ENCODE measurements at regions not wholly inside any gene's neighbourhood (a gene's known extent, or its start where the extent isn't known, plus 50 kb on each side); places are given as distances from the start of the nearest gene placed in this dataset.

- Histone ChIP-seq H3K27ac (no peak overlapping the region), H3K27me3 (replicated peaks; ENCODE audit: insufficient read depth) (no peaks in the 10 kb centered on the region), H3K9me3 (no peaks in the 10 kb centered on the region), H3K4me1 (replicated peaks) (no peaks in the 10 kb centered on the region), H3K36me3 (no peaks in the 10 kb centered on the region), H3K4me3 (no peak overlapping the region)
- TF ChIP-seq POLR2AphosphoS5 (IDR thresholded peaks at IDR 0.05): no peak
- no peak for TF ChIP-seq POLR2A (IDR thresholded peaks at IDR 0.05)
- no peak for TF ChIP-seq CTCF (IDR thresholded peaks at IDR 0.05)
- 72% methylated on average over 3 of the region's 3 CpGs for WGBS
- no peak for DNase-seq (ENCODE audit: low spot score)
- intact Hi-C loops (cut with DNase I): no loop called here
Observed at GRCh38 chr4:138573246-138573645, 331.1 kb upstream of the SLC7A11 start.

DNA sequence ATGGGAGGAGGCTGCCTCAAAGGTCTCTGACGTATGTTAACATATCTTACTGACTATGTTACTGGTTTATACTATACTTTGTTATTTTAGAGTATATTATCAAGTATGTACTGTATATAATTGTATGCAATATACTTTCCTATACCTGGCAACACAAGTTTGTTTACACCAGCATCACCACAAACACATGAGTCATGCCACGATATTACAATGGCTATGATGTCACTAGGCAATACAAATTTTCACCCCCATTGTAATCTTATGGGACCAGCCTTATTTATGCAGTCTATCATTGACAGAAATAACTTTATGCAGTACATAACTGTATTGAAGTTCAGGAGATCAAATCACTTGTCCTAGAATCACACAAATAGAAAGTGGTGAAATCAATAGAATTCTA, 329.9 kb upstream of the SLC7A11 start:
- DNase-seq (ENCODE audit: low spot score): no peak
- no peaks in the 10 kb centered on the region for H3K27me3 ChIP-seq (replicated peaks; ENCODE audit: insufficient read depth)
- no peaks in the 10 kb centered on the region for H3K36me3 ChIP-seq
- TF ChIP-seq POLR2AphosphoS5 (IDR thresholded peaks at IDR 0.05): no peak
- no peak for TF ChIP-seq POLR2A (IDR thresholded peaks at IDR 0.05)
- TF ChIP-seq CTCF (IDR thresholded peaks at IDR 0.05): no peak
- no peaks in the 10 kb centered on the region for H3K9me3 ChIP-seq
- intact Hi-C loops (cut with DNase I): no loop called here
- H3K27ac ChIP-seq: no peak overlapping the region
- 88% methylated on average over 2 of the region's 2 CpGs for WGBS
- H3K4me1 ChIP-seq (replicated peaks): no peaks in the 10 kb centered on the region
- H3K4me3 ChIP-seq: no peak overlapping the region

DNA sequence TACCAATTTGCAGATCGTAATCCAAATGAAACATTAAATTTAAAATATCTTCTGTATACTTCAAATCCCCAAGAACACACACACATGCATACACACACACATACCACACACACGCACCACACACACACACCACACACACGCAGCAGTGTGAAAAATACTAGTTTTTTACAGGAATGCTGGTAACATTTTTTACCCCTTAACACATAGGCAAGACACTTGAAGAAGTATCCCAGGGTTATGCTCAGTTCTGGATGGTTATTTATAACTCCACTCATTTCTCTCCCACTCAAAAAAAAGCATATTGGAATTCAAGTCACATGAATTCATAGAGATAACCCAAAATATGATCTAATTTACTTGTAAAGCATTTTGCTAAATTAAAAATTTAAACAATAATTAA, 325.5 kb upstream of the SLC7A11 start:
- Histone ChIP-seq H3K27me3 (replicated peaks; ENCODE audit: insufficient read depth) (no peaks in the 10 kb centered on the region), H3K9me3 (no peaks in the 10 kb centered on the region), H3K4me3 (no peak overlapping the region), H3K4me1 (replicated peaks) (no peaks in the 10 kb centered on the region), H3K36me3 (no peaks in the 10 kb centered on the region), H3K27ac (no peak overlapping the region)
- no peak for TF ChIP-seq POLR2A (IDR thresholded peaks at IDR 0.05)
- TF ChIP-seq POLR2AphosphoS5 (IDR thresholded peaks at IDR 0.05): no peak
- no peak for TF ChIP-seq CTCF (IDR thresholded peaks at IDR 0.05)
- intact Hi-C loops (cut with DNase I): no loop called here
- WGBS: 92% methylated on average over 3 of the region's 3 CpGs
- DNase-seq (ENCODE audit: low spot score): no peak

DNA sequence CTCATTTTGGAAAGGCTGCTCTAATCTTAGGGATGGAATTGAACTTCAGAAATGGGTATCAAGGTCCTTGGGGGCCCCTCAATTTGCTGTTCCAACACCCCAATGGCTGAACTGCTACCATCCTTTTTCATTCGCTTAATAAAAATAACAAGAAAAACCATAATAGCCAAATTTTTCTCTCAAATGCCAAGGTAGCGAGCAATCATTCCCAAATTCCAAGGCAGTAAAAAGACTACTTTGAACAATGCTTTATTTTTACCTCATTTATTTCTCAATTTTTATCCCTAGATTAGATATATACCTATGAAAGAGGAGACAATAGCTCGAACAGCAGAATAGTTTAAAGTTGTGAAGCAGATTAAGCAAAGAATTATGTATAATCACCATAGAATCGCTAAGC, 323.4 kb upstream of the SLC7A11 start:
- H3K4me1 ChIP-seq (replicated peaks): no peaks in the 10 kb centered on the region
- WGBS: 94% methylated on average over 4 of the region's 4 CpGs
- H3K36me3 ChIP-seq: no peaks in the 10 kb centered on the region
- no peaks in the 10 kb centered on the region for H3K27me3 ChIP-seq (replicated peaks; ENCODE audit: insufficient read depth)
- H3K9me3 ChIP-seq: no peaks in the 10 kb centered on the region
- TF ChIP-seq CTCF (IDR thresholded peaks at IDR 0.05): no peak
- H3K27ac ChIP-seq: no peak overlapping the region
- no peak overlapping the region for H3K4me3 ChIP-seq
- DNase-seq (ENCODE audit: low spot score): no peak
- intact Hi-C loops (cut with DNase I): no loop called here

DNA sequence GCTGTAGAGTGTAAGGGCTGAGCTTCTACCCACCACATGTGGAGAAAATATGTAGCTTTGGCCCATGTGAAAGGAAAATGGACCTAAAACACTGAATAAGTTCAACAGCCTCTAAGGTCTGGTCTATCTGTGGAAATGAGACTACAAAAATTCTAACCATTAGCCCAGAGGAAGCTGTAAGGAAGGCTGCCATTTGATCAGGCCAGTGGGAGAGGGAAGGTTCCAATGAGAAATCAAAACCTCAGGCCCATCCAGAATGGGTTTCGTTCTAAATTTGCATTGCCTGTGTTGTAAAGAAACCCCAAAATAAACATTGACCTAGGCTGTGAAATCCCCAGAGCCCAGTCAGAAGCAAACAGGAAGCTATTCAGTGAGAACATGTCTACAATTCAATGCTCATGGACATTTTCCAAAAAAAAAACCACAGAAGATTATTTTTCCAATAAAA, 320.4 kb upstream of the SLC7A11 start:
- H3K4me3 ChIP-seq: no peak overlapping the region
- no peaks in the 10 kb centered on the region for H3K9me3 ChIP-seq
- no peak for DNase-seq (ENCODE audit: low spot score)
- no peak overlapping the region for H3K27ac ChIP-seq
- 22% methylated on average over 1 of the region's 1 CpG for WGBS
- H3K36me3 ChIP-seq: no peaks in the 10 kb centered on the region
- no peaks in the 10 kb centered on the region for H3K27me3 ChIP-seq (replicated peaks; ENCODE audit: insufficient read depth)
- TF ChIP-seq CTCF (IDR thresholded peaks at IDR 0.05) (no peak), POLR2AphosphoS5 (IDR thresholded peaks at IDR 0.05) (no peak), POLR2A (IDR thresholded peaks at IDR 0.05) (no peak)
- H3K4me1 ChIP-seq (replicated peaks): no peaks in the 10 kb centered on the region
- intact Hi-C loops (cut with DNase I): no loop called here
